Tibial artery (tissue), 4 donors: ENCODE measurements at regions not wholly inside any gene's neighbourhood (a gene's known extent, or its start where the extent isn't known, plus 50 kb on each side); places are given as distances from the start of the nearest gene placed in this dataset.

Experiments
- DNase-seq, 2 donors: peaks; one replicate each; pipeline ENCODE4 v3.0.0-alpha.2; 2019
- H3K27ac ChIP-seq, 2 donors: fragments of 200-600 bp; sonication (generic) in 1 of 2; 1 replicate in 1 of 2; 2 replicates in 1 of 2; pipeline ENCODE4 v1.5.1; 2018 to 2019; ENCODE audit warnings: mild to moderate bottlenecking in 1 of 2
- H3K27me3 ChIP-seq, 2 donors: fragments of 200-600 bp; sonication (generic) in 1 of 2; one replicate each; pipeline versions ENCODE4 v1.5.1 to v1.6.0; 2016 to 2019
- H3K36me3 ChIP-seq, 3 donors: fragments of 200-600 bp; sonication (generic) in 2 of 3; one replicate each; pipeline ENCODE4 v1.5.1; 2016 to 2019; ENCODE audit warnings: mild to moderate bottlenecking in 2 of 3
- H3K4me1 ChIP-seq, 4 donors: fragments of 200-600 bp; sonication (generic) in 2 of 4; 1 replicate in 3 of 4; 2 replicates in 1 of 4; pipeline ENCODE4 v1.5.1; 2016 to 2019
- H3K4me3 ChIP-seq, 2 donors: fragments of 200-600 bp; sonication (generic) in 1 of 2; 1 replicate in 1 of 2; 2 replicates in 1 of 2; pipeline ENCODE4 v1.5.1; 2018 to 2019; ENCODE audit warnings: mild to moderate bottlenecking in 2 of 2
- H3K9me3 ChIP-seq, 3 donors: fragments of 200-600 bp; sonication (generic) in 1 of 3; one replicate each; pipeline ENCODE4 v1.5.1; 2016 to 2019
- intact Hi-C: fragments of 100-400 bp; cut with DNase I; formaldehyde crosslinking; loops from one replicate; pipeline ENCODE4 v1.15.0; 2023; ENCODE audit warnings: low total_unique reads
- TF ChIP-seq, protein P1 (sequence below), 2 experiments: fragments of 200-600 bp in 1 of 2; fragments of 450-650 bp in 1 of 2; IDR thresholded peaks; one replicate each; pipeline ENCODE4 v1.5.1; 2017 to 2019; ENCODE audit warnings: antibody characterized with exemption in 2 of 2, mild to moderate bottlenecking in 1 of 2, moderate library complexity in 1 of 2

DNA sequence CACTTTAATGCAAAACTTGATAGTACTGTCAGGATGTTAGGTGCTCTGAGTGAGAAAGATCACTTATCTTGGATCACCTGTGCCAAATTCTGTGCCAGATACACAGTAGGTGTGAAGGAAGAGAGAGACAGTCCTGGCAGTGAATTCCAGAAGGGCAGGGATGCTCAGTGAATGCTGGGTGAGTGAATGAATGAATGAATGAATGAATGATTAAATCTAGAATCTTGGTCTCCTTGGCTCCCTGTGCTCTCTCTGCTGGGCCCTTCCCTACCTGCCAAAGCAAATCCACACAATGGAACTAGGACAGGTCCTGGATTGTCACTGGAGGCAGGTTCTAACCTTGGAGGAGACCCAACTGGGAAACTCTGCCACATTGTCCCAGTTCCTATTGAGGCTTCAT lies 117.5 kb upstream of the CXCL14 start:
- Histone ChIP-seq H3K4me3 (no peak overlapping the region), H3K27ac (no peak overlapping the region), H3K27me3 (peaks cover 0 to 4% of the 10 kb centered on the region in 2 donors), H3K4me1 (peaks cover 0 to 2% (median 0%) of the 10 kb centered on the region in 4 donors), H3K9me3 (no peaks in the 10 kb centered on the region), H3K36me3 (no peaks in the 10 kb centered on the region)
- no peak for DNase-seq
- intact Hi-C loops: no loop called here
- TF ChIP-seq, protein P1, sequence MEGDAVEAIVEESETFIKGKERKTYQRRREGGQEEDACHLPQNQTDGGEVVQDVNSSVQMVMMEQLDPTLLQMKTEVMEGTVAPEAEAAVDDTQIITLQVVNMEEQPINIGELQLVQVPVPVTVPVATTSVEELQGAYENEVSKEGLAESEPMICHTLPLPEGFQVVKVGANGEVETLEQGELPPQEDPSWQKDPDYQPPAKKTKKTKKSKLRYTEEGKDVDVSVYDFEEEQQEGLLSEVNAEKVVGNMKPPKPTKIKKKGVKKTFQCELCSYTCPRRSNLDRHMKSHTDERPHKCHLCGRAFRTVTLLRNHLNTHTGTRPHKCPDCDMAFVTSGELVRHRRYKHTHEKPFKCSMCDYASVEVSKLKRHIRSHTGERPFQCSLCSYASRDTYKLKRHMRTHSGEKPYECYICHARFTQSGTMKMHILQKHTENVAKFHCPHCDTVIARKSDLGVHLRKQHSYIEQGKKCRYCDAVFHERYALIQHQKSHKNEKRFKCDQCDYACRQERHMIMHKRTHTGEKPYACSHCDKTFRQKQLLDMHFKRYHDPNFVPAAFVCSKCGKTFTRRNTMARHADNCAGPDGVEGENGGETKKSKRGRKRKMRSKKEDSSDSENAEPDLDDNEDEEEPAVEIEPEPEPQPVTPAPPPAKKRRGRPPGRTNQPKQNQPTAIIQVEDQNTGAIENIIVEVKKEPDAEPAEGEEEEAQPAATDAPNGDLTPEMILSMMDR (IDR thresholded peaks at IDR 0.05): no peak

DNA sequence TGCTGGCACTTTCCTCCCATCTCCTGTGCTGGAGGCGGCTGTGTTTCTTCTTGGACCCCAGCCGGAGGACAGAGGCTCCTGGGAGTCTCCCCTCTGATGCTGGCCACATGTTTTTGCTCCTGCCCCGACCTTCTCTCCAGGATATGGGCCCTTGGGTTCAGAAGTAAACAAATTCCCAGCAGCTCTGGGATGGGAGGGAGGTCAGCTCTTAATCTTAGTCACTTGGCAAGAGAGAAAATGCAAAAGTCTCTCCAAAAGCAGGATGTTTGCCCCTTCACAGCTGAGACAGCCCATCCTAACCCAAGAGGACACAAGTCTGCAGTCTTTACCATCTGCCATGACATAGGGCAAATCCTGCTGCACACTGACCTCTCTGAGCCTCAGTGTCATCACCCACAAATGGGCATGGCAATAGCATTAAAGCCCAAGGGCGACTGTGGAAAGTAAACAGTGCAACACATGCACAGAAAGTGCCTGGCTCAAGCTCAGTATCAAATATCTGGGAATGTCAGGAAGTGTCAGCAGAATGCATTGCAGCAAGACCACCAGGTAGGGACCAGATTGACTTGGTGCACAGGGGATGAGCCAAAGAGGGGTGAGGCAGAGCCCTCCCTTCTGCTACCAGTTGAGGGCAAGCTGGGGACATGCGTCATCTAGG lies 117.0 kb upstream of the CXCL14 start:
- no peak for DNase-seq
- TF ChIP-seq, protein P1 (IDR thresholded peaks at IDR 0.05): no peak

DNA sequence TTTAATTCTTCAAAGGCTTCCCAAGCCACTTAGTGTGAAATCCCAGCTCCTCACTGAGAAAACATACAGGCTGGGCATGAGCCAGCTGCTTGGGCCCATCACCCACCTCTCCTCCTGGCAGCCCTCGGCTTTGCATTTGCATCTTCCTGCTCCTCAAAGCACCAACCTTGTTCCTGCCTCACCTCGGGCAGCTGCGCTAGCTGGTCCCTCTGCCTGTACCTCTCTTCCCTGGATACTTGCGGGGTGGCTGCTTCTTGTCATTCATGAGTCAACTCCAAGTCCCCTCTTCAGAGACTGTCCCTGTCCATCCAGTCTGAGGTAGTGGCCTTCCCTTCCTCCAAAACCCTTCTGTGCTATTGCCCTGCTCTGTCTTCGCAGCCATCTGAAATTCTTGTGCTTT lies 116.1 kb upstream of the CXCL14 start:
- no peak for DNase-seq
- Histone ChIP-seq H3K27me3 (peaks cover 0 to 5% of the 10 kb centered on the region in 2 donors), H3K4me3 (no peak overlapping the region), H3K27ac (no peak overlapping the region), H3K9me3 (no peaks in the 10 kb centered on the region), H3K36me3 (no peaks in the 10 kb centered on the region), H3K4me1 (peaks cover 0 to 2% (median 0%) of the 10 kb centered on the region in 4 donors)
- intact Hi-C loops: no loop called here
- TF ChIP-seq, protein P1 (IDR thresholded peaks at IDR 0.05): no peak

More for the DNA sequence above, 117.0 kb upstream of the CXCL14 start:
- Histone ChIP-seq H3K4me3 (no peak overlapping the region), H3K27ac (no peak overlapping the region), H3K4me1 (peaks cover 0 to 2% (median 0%) of the 10 kb centered on the region in 4 donors), H3K9me3 (no peaks in the 10 kb centered on the region), H3K27me3 (peaks cover 0 to 5% of the 10 kb centered on the region in 2 donors), H3K36me3 (no peaks in the 10 kb centered on the region)
- intact Hi-C loops: no loop called here

DNA sequence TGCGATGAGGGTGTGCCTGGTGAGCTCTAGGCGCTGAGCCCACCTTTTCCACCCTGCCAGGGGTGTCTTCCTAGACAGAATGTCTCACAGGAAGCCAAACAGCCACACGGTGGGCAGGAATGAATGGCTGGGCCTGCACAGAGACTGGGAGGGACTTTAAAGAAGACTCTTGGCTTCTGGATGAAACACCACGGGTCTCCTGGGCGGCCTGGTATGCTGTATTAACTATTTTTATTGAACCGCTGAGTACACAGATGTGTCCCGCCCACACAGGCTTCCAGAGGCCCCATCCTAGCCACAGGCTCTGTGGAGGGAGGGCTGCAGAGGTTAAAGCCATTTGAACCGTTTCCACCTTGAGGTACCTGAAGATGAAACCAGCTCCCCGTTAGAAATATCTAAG lies 115.2 kb upstream of the CXCL14 start:
- Histone ChIP-seq H3K9me3 (no peaks in the 10 kb centered on the region), H3K36me3 (no peaks in the 10 kb centered on the region), H3K27me3 (peaks cover 0 to 5% of the 10 kb centered on the region in 2 donors), H3K27ac (no peak overlapping the region), H3K4me3 (no peak overlapping the region), H3K4me1 (peaks cover 0 to 2% (median 0%) of the 10 kb centered on the region in 4 donors)
- TF ChIP-seq, protein P1 (IDR thresholded peaks at IDR 0.05): no peak
- DNase-seq: no peak
- intact Hi-C loops: no loop called here

DNA sequence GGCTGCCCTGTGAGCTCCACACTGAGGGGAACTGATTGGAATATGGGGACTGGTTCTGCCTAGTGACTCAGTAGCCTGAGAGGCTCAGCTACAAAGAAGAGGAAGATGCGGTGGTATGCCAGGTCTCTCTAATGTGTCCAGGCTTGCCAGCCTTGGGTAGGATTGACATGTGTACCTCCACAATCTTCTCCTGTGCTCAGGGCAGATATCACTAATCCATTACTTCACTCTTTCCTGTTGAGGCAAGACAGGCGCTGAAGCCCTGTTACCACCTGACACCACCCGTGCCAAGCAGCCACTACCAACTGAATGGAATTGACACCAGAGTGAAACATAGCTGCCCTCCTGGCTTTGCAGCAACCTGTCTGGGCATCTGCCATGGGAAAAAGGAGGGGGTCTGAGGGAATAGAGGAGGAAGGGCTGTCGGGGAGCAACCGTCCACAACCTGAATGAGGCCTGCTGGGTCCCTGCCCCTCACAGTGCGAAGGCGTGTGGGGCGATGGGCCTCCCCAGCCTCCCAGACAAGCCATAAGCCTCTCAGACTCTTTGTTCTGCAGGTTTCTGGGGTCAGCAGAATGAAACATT lies 114.7 kb upstream of the CXCL14 start:
- H3K27me3 ChIP-seq: peaks cover 0 to 5% of the 10 kb centered on the region in 2 donors
- no peaks in the 10 kb centered on the region for H3K36me3 ChIP-seq
- no peak for DNase-seq
- H3K4me1 ChIP-seq: peaks cover 0 to 2% (median 0%) of the 10 kb centered on the region in 4 donors
- H3K4me3 ChIP-seq: no peak overlapping the region
- H3K27ac ChIP-seq: no peak overlapping the region
- TF ChIP-seq, protein P1 (IDR thresholded peaks at IDR 0.05): no peak
- intact Hi-C loops: no loop called here
- no peaks in the 10 kb centered on the region for H3K9me3 ChIP-seq
